SK-N-SH treated with all-trans-retinoic acid at 6 μM for 48 hours (cell line): ENCODE measurements at regions not wholly inside any gene's neighbourhood (a gene's known extent, or its start where the extent isn't known, plus 50 kb on each side); places are given as distances from the start of the nearest gene placed in this dataset.

Experiments used
- ATAC-seq: fragments of 200-7000 bp; cut with Tn5 transposase; 3 replicates; pipeline ENCODE4 v1.9.1; 2020; ENCODE audit warnings: mild to moderate bottlenecking, moderate library complexity
- ARNTL ChIP-seq: fragments of 450-650 bp; formaldehyde crosslinking; IDR thresholded peaks from 2 replicates; pipeline ENCODE4 v1.5.0; 2020; ENCODE audit warnings: low read depth, mild to moderate bottlenecking, moderate library complexity, borderline replicate concordance
- BACH2 ChIP-seq: fragments of 250-450 bp; sonication (Bioruptor Pico); IDR thresholded peaks from 2 replicates; pipeline ENCODE4 v1.9.0; 2021; ENCODE audit warnings: mild to moderate bottlenecking, borderline replicate concordance
- CSDC2 ChIP-seq: fragments of 250-450 bp; sonication (Bioruptor Pico); IDR thresholded peaks from 2 replicates; pipeline ENCODE4 v1.5.0; 2020; ENCODE audit warnings: mild to moderate bottlenecking, moderate library complexity
- ESRRG ChIP-seq: fragments of 250-450 bp; sonication (Bioruptor Pico); IDR thresholded peaks from 2 replicates; pipeline ENCODE4 v1.6.1; 2021; ENCODE audit warnings: mild to moderate bottlenecking
- GLIS3 ChIP-seq: fragments of 250-450 bp; sonication (Bioruptor Pico); IDR thresholded peaks from 2 replicates; pipeline ENCODE4 v1.5.0; 2020; ENCODE audit warnings: mild to moderate bottlenecking, moderate library complexity
- ISL1 ChIP-seq: fragments of 250-450 bp; sonication (Bioruptor Pico); IDR thresholded peaks from 2 replicates; pipeline ENCODE4 v2.1.2; 2022; ENCODE audit warnings: mild to moderate bottlenecking, moderate library complexity
- OSR1 ChIP-seq: fragments of 250-450 bp; sonication (Bioruptor Pico); IDR thresholded peaks from 2 replicates; pipeline ENCODE4 v1.8.0; 2022; ENCODE audit warnings: moderate library complexity, mild to moderate bottlenecking, inconsistent platforms
- PPARA ChIP-seq: fragments of 250-450 bp; sonication (Bioruptor Pico); IDR thresholded peaks from 2 replicates; pipeline ENCODE4 v1.5.0; 2020; ENCODE audit warnings: mild to moderate bottlenecking, borderline replicate concordance
- RARB ChIP-seq: fragments of 250-450 bp; sonication (Bioruptor Pico); IDR thresholded peaks from 2 replicates; pipeline ENCODE4 v1.8.0; 2021; ENCODE audit warnings: mild to moderate bottlenecking, moderate library complexity
- SNAI2 ChIP-seq: fragments of 250-450 bp; sonication (Bioruptor Pico); IDR thresholded peaks from 2 replicates; pipeline ENCODE4 v1.5.0; 2020; ENCODE audit warnings: mild to moderate bottlenecking, moderate library complexity
- TCF4 ChIP-seq: fragments of 250-450 bp; sonication (Bioruptor Pico); IDR thresholded peaks from 2 replicates; pipeline ENCODE4 v1.8.0; 2021; ENCODE audit warnings: mild to moderate bottlenecking, moderate library complexity, borderline replicate concordance
- TOX ChIP-seq: fragments of 250-450 bp; sonication (Bioruptor Pico); IDR thresholded peaks from 2 replicates; pipeline ENCODE4 v1.8.0; 2021; ENCODE audit warnings: mild to moderate bottlenecking, moderate library complexity, borderline replicate concordance
- TSHZ2 ChIP-seq: fragments of 250-450 bp; sonication (Bioruptor Pico); IDR thresholded peaks from 2 replicates; pipeline ENCODE4 v1.5.0; 2020; ENCODE audit warnings: mild to moderate bottlenecking, moderate library complexity
- ZC3H10 ChIP-seq: fragments of 250-450 bp; sonication (Bioruptor Pico); IDR thresholded peaks from 2 replicates; pipeline ENCODE4 v1.5.1; 2021; ENCODE audit warnings: mild to moderate bottlenecking, moderate library complexity
- ZFP3 ChIP-seq: fragments of 250-450 bp; sonication (Bioruptor Pico); IDR thresholded peaks from 2 replicates; pipeline ENCODE4 v1.5.0; 2020; ENCODE audit warnings: mild to moderate bottlenecking, moderate library complexity
- ZNF565 ChIP-seq: fragments of 450-650 bp; formaldehyde crosslinking; conservative IDR thresholded peaks from 2 replicates; pipeline ENCODE4 v1.5.0; 2020; ENCODE audit warnings: low read depth, mild to moderate bottlenecking, moderate library complexity
- ZNF70 ChIP-seq: fragments of 450-650 bp; formaldehyde crosslinking; IDR thresholded peaks from 2 replicates; pipeline ENCODE4 v1.5.0; 2020; ENCODE audit warnings: mild to moderate bottlenecking, moderate library complexity
- ZNF8 ChIP-seq: fragments of 450-650 bp; formaldehyde crosslinking; IDR thresholded peaks from 2 replicates; pipeline ENCODE4 v1.5.0; 2020; ENCODE audit warnings: mild to moderate bottlenecking, moderate library complexity
- TF ChIP-seq, protein P1 (sequence below): fragments of 250-450 bp; sonication (Bioruptor Pico); IDR thresholded peaks from 2 replicates; pipeline ENCODE4 v1.8.0; 2020; ENCODE audit warnings: mild to moderate bottlenecking, moderate library complexity, borderline replicate concordance
- TF ChIP-seq, protein P2 (sequence below): fragments of 250-450 bp; sonication (Bioruptor Pico); IDR thresholded peaks from 2 replicates; pipeline ENCODE4 v1.5.1; 2020; ENCODE audit warnings: low read depth, mild to moderate bottlenecking, moderate library complexity
- TF ChIP-seq, protein P3 (sequence below): fragments of 250-450 bp; sonication (Bioruptor Pico); IDR thresholded peaks from 2 replicates; pipeline ENCODE4 v1.8.0; 2021; ENCODE audit warnings: low read depth, mild to moderate bottlenecking, moderate library complexity, borderline replicate concordance
- TF ChIP-seq, protein P4 (sequence below): fragments of 250-450 bp; sonication (Bioruptor Pico); IDR thresholded peaks from 2 replicates; pipeline ENCODE4 v1.5.1; 2021; ENCODE audit warnings: mild to moderate bottlenecking, moderate library complexity

GRCh38 chr2:200193791-200194190 is 112.7 kb upstream of the SPATS2L start:
- no peak for ATAC-seq
- TF ChIP-seq RARB (CRISPR knock-in tag) (no peak), PPARA (CRISPR knock-in tag) (no peak)

- ATAC-seq = no peak
- no peak for TF ChIP-seq ARNTL (CRISPR knock-in tag)
- no peak for TF ChIP-seq ISL1 (CRISPR knock-in tag)
- no peak for TF ChIP-seq CSDC2
- TF ChIP-seq TSHZ2 (CRISPR knock-in tag) = no peak
- TF ChIP-seq, protein P1, sequence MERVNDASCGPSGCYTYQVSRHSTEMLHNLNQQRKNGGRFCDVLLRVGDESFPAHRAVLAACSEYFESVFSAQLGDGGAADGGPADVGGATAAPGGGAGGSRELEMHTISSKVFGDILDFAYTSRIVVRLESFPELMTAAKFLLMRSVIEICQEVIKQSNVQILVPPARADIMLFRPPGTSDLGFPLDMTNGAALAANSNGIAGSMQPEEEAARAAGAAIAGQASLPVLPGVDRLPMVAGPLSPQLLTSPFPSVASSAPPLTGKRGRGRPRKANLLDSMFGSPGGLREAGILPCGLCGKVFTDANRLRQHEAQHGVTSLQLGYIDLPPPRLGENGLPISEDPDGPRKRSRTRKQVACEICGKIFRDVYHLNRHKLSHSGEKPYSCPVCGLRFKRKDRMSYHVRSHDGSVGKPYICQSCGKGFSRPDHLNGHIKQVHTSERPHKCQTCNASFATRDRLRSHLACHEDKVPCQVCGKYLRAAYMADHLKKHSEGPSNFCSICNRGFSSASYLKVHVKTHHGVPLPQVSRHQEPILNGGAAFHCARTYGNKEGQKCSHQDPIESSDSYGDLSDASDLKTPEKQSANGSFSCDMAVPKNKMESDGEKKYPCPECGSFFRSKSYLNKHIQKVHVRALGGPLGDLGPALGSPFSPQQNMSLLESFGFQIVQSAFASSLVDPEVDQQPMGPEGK (CRISPR knock-in tag) = no peak
- TF ChIP-seq SNAI2 (CRISPR knock-in tag) = no peak
- TF ChIP-seq PPARA (CRISPR knock-in tag) = no peak
- TF ChIP-seq ZNF8 (CRISPR knock-in tag) = no peak
- TF ChIP-seq, protein P2, sequence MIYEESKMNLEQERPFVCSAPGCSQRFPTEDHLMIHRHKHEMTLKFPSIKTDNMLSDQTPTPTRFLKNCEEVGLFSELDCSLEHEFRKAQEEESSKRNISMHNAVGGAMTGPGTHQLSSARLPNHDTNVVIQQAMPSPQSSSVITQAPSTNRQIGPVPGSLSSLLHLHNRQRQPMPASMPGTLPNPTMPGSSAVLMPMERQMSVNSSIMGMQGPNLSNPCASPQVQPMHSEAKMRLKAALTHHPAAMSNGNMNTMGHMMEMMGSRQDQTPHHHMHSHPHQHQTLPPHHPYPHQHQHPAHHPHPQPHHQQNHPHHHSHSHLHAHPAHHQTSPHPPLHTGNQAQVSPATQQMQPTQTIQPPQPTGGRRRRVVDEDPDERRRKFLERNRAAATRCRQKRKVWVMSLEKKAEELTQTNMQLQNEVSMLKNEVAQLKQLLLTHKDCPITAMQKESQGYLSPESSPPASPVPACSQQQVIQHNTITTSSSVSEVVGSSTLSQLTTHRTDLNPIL (CRISPR knock-in tag) = no peak
- TF ChIP-seq RARB (CRISPR knock-in tag) = no peak
- TF ChIP-seq ZNF565 (CRISPR knock-in tag) = no peak
- no peak for TF ChIP-seq TCF4 (CRISPR knock-in tag)
- no peak for TF ChIP-seq ZNF70 (CRISPR knock-in tag)
- no peak for TF ChIP-seq BACH2 (CRISPR knock-in tag)
- TF ChIP-seq ESRRG (CRISPR knock-in tag) = no peak
Observed at GRCh38 chr2:200194746-200195145, 111.7 kb upstream of the SPATS2L start.

GRCh38 chr2:200199005-200199404 is 107.5 kb upstream of the SPATS2L start:
- ATAC-seq = no peak
- TF ChIP-seq TOX = no peak

DNA sequence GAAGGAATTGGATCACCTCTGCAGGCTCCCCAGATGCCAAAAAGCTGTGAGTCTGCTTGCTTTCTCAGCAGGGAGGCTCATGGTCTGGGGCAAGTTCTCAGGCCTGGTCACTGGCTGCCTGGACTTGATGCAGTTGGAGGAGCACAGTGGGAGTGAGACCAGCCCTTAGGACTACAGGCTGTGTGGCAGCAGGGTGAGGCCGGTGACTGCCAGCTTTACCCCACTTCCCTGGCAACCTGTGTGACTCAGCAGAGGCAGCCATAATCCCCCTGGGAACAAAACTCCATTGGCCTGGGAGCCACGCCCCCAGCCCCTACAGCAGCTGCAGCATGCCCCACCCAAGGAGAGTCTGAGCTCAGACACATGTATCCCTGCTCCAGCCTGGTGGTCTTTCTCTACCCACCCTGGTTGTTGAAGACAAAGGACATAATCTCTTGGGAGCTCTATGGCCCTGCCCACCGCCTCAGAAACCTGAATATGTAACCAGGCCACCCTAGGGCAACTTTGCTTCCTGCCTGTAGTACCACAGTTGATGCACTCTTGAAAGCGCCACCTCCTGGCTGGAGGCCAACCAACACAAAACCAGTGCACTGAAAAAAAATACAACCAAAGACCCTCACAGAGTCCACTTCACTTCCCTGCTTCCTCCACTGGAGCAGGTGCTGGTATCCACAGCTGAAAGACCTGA is 106.8 kb upstream of the SPATS2L start:
- TF ChIP-seq ZC3H10 (CRISPR knock-in tag) = no peak
- TF ChIP-seq OSR1 (CRISPR knock-in tag) = no peak
- no peak for TF ChIP-seq RARB (CRISPR knock-in tag)
- TF ChIP-seq, protein P3, sequence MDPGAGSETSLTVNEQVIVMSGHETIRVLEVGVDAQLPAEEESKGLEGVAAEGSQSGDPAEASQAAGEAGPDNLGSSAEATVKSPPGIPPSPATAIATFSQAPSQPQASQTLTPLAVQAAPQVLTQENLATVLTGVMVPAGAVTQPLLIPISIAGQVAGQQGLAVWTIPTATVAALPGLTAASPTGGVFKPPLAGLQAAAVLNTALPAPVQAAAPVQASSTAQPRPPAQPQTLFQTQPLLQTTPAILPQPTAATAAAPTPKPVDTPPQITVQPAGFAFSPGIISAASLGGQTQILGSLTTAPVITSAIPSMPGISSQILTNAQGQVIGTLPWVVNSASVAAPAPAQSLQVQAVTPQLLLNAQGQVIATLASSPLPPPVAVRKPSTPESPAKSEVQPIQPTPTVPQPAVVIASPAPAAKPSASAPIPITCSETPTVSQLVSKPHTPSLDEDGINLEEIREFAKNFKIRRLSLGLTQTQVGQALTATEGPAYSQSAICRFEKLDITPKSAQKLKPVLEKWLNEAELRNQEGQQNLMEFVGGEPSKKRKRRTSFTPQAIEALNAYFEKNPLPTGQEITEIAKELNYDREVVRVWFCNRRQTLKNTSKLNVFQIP = no peak
- no peak for TF ChIP-seq BACH2 (CRISPR knock-in tag)
- no peak for TF ChIP-seq ISL1 (CRISPR knock-in tag)
- TF ChIP-seq, protein P4, sequence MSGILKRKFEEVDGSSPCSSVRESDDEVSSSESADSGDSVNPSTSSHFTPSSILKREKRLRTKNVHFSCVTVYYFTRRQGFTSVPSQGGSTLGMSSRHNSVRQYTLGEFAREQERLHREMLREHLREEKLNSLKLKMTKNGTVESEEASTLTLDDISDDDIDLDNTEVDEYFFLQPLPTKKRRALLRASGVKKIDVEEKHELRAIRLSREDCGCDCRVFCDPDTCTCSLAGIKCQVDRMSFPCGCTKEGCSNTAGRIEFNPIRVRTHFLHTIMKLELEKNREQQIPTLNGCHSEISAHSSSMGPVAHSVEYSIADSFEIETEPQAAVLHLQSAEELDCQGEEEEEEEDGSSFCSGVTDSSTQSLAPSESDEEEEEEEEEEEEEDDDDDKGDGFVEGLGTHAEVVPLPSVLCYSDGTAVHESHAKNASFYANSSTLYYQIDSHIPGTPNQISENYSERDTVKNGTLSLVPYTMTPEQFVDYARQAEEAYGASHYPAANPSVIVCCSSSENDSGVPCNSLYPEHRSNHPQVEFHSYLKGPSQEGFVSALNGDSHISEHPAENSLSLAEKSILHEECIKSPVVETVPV (CRISPR knock-in tag) = no peak
- no peak for TF ChIP-seq TSHZ2 (CRISPR knock-in tag)
- no peak for TF ChIP-seq TCF4 (CRISPR knock-in tag)
- no peak for TF ChIP-seq ESRRG (CRISPR knock-in tag)
- TF ChIP-seq ZNF8 (CRISPR knock-in tag) = no peak
- TF ChIP-seq, protein P2 (CRISPR knock-in tag) = no peak
- no peak for TF ChIP-seq CSDC2
- no peak for TF ChIP-seq GLIS3 (CRISPR knock-in tag)
- no peak for TF ChIP-seq ZFP3 (CRISPR knock-in tag)
- no peak for TF ChIP-seq ZNF565 (CRISPR knock-in tag)
- ATAC-seq = no peak
